SH-SY5Y (cell line): ENCODE measurements at regions not wholly inside any gene's neighbourhood (a gene's known extent, or its start where the extent isn't known, plus 50 kb on each side); places are given as distances from the start of the nearest gene placed in this dataset.

ENCODE experiments used
- GATA2 ChIP-seq: IDR thresholded peaks from 2 replicates; pipeline ENCODE4 v1.6.1; 2011; ENCODE audit warnings: mild to moderate bottlenecking, low read depth, low read length
- GATA3 ChIP-seq: IDR thresholded peaks from 2 replicates; pipeline ENCODE4 v1.6.1; 2011; ENCODE audit warnings: low read depth, mild to moderate bottlenecking, low read length, moderate library complexity

- no peak for TF ChIP-seq GATA2
- TF ChIP-seq GATA3: no peak
These were observed 163.1 kb upstream of the TSHZ3 start for GRCh38 chr19:31512181-31512970.
